ENCODE measurements at regions not wholly inside any gene's neighbourhood (a gene's known extent, or its start where the extent isn't known, plus 50 kb on each side); places are given as distances from the start of the nearest gene placed in this dataset.

DNA sequence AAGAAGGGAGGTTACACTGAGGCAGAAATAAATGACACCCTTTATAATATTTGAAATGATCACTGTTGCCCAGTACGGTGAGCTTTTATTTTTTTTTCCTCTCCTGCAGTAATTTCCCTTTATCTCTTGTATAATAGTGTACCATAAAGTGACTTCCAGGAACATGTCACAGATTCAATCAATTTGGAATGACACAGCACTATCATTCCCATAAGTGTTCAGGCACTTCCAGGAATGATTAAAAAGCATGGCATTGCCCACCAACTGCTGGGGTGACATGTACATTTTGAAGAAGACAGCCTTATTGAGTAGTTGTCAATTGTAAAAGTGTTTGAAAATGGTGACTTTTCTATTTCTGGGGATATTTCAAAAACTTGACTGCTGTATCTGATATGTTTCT, 1700.9 kb upstream of the NUDT12 start:
- TF ChIP-seq, protein P1, sequence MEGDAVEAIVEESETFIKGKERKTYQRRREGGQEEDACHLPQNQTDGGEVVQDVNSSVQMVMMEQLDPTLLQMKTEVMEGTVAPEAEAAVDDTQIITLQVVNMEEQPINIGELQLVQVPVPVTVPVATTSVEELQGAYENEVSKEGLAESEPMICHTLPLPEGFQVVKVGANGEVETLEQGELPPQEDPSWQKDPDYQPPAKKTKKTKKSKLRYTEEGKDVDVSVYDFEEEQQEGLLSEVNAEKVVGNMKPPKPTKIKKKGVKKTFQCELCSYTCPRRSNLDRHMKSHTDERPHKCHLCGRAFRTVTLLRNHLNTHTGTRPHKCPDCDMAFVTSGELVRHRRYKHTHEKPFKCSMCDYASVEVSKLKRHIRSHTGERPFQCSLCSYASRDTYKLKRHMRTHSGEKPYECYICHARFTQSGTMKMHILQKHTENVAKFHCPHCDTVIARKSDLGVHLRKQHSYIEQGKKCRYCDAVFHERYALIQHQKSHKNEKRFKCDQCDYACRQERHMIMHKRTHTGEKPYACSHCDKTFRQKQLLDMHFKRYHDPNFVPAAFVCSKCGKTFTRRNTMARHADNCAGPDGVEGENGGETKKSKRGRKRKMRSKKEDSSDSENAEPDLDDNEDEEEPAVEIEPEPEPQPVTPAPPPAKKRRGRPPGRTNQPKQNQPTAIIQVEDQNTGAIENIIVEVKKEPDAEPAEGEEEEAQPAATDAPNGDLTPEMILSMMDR (IDR thresholded peaks at IDR 0.05; ENCODE audit: low read length): no peak
- no peak for TF ChIP-seq EZH2 (IDR thresholded peaks at IDR 0.05; ENCODE audit: borderline replicate concordance, low read length)
